HG03135 (cell line): ENCODE measurements at regions not wholly inside any gene's neighbourhood (a gene's known extent, or its start where the extent isn't known, plus 50 kb on each side); places are given as distances from the start of the nearest gene placed in this dataset.
A peak's percentile ranks its signal among the peaks of the same experiment; 100 is the strongest.
"Not testable (repeated sequence)": the region's sequence is repeated elsewhere in the genome, so short reads cannot be mapped to it uniquely, and the experiment has no call there.

Experiments
- ATAC-seq: cut with Tn5 transposase; IDR thresholded peaks from one replicate; pipeline ENCODE4 v1.9.1; 2021; ENCODE audit warnings: mild to moderate bottlenecking, moderate library complexity; ENCODE audit not compliant: unreplicated experiment

- ATAC-seq, result no peak
These were observed 50.1 kb upstream of the LTA4H start for GRCh38 chr12:96085475-96085874.

GRCh38 chr12:96086190-96086589, 50.8 kb upstream of the LTA4H start:
- not testable (repeated sequence) for ATAC-seq

GRCh38 chr12:96091833-96092232, 56.4 kb upstream of the LTA4H start:
- ATAC-seq, result no peak

- no peak for ATAC-seq
These were observed 58.3 kb upstream of the LTA4H start for GRCh38 chr12:96093543-96094196.

GRCh38 chr12:96094201-96094600, 58.8 kb upstream of the LTA4H start:
- ATAC-seq, result no peak

- ATAC-seq, result no peak
These were observed 63.2 kb upstream of the LTA4H start for GRCh38 chr12:96098631-96099030.

GRCh38 chr12:96099421-96099820, 64.0 kb upstream of the LTA4H start:
- no peak for ATAC-seq

- ATAC-seq, result no peak
These were observed 64.6 kb upstream of the LTA4H start for GRCh38 chr12:96099986-96100385.

- no peak for ATAC-seq
These were observed 66.4 kb upstream of the LTA4H start for GRCh38 chr12:96101806-96102205.

GRCh38 chr12:96103067-96103644, 67.8 kb upstream of the LTA4H start:
- no peak for ATAC-seq

- ATAC-seq, result no peak
These were observed 69.2 kb upstream of the LTA4H start for GRCh38 chr12:96104566-96104965.

GRCh38 chr12:96106137-96106536, 70.8 kb upstream of the LTA4H start:
- no peak for ATAC-seq

GRCh38 chr12:96107236-96107635, 71.8 kb upstream of the LTA4H start:
- ATAC-seq, result no peak

GRCh38 chr12:96108321-96108720, 72.9 kb upstream of the LTA4H start:
- no peak for ATAC-seq

GRCh38 chr12:96108941-96109340, 73.6 kb upstream of the LTA4H start:
- ATAC-seq, result not testable (repeated sequence)

- no peak for ATAC-seq
These were observed 77.3 kb upstream of the LTA4H start for GRCh38 chr12:96112733-96113132.

- no peak for ATAC-seq
These were observed 76.7 kb upstream of the ELK3 start for GRCh38 chr12:96117460-96117859.

- peak; percentile 84 for ATAC-seq
These were observed 73.6 kb upstream of the ELK3 start for GRCh38 chr12:96120359-96121100.

- peak; percentile 68 for ATAC-seq
These were observed 72.9 kb upstream of the ELK3 start for GRCh38 chr12:96121271-96121711.

- ATAC-seq, result not testable (repeated sequence)
These were observed 65.9 kb upstream of the ELK3 start for GRCh38 chr12:96128292-96128691.

GRCh38 chr12:96130396-96131059, 63.6 kb upstream of the ELK3 start:
- ATAC-seq, result no peak
